Fibroblast of lung (primary cell): ENCODE measurements at regions not wholly inside any gene's neighbourhood (a gene's known extent, or its start where the extent isn't known, plus 50 kb on each side); places are given as distances from the start of the nearest gene placed in this dataset.

Source experiments
- DNase-seq, 2 donors: peaks; one replicate each; pipeline versions ENCODE4 v3.0.0 to v3.0.0-alpha.2; 2010; ENCODE audit warnings: low read depth in 2 of 2
- H2AFZ ChIP-seq: 2 replicates; pipeline ENCODE4 v1.5.1; 2012; ENCODE audit warnings: low read length, control low read depth, inconsistent platforms
- H3K27ac ChIP-seq: 2 replicates; pipeline ENCODE4 v1.5.1; 2011; ENCODE audit warnings: low read length, control low read depth; ENCODE audit not compliant: insufficient read depth
- H3K27me3 ChIP-seq: 2 replicates; pipeline ENCODE4 v1.5.1; 2011; ENCODE audit warnings: mild to moderate bottlenecking, low read length; ENCODE audit not compliant: control insufficient read depth, insufficient read depth
- H3K36me3 ChIP-seq: 2 replicates; pipeline ENCODE4 v1.5.1; 2011; ENCODE audit warnings: low read length; ENCODE audit not compliant: control insufficient read depth, insufficient read depth
- H3K4me1 ChIP-seq: 2 replicates; pipeline ENCODE4 v1.5.1; 2011; ENCODE audit warnings: low read length; ENCODE audit not compliant: control insufficient read depth, insufficient read depth; ENCODE audit errors: extremely low read depth
- H3K4me2 ChIP-seq: 2 replicates; pipeline ENCODE4 v1.5.1; 2011; ENCODE audit warnings: low read length, control low read depth; ENCODE audit not compliant: insufficient read depth; ENCODE audit errors: extremely low read depth
- H3K4me3 ChIP-seq, 4 experiments: fragments of 200-600 bp in 1 of 4; sonication (generic) in 1 of 4; replicated peaks in 1 of 4; 2 replicates each; pipeline ENCODE4 v1.5.1; 2011 to 2016; ENCODE audit warnings: low read length in 4 of 4, low read depth in 3 of 4, mild to moderate bottlenecking in 3 of 4, control low read depth in 2 of 4, inconsistent platforms in 1 of 4, mixed read lengths in 1 of 4; ENCODE audit not compliant: insufficient read depth in 1 of 4; ENCODE audit errors: control extremely low read depth in 1 of 4
- H3K79me2 ChIP-seq: 2 replicates; pipeline ENCODE4 v1.5.1; 2012; ENCODE audit warnings: mild to moderate bottlenecking, low read length, inconsistent platforms; ENCODE audit not compliant: control insufficient read depth, insufficient read depth
- H3K9ac ChIP-seq: 2 replicates; pipeline ENCODE4 v1.5.1; 2011; ENCODE audit warnings: mild to moderate bottlenecking, low read length, control low read depth; ENCODE audit not compliant: insufficient read depth
- H3K9me3 ChIP-seq: 2 replicates; pipeline ENCODE4 v1.5.1; 2012; ENCODE audit warnings: low read depth, low read length; ENCODE audit not compliant: control insufficient read depth, insufficient read depth
- H4K20me1 ChIP-seq: 2 replicates; pipeline ENCODE4 v1.5.1; 2011; ENCODE audit warnings: low read length; ENCODE audit not compliant: control insufficient read depth, insufficient read depth; ENCODE audit errors: extremely low read depth
- EZH2 ChIP-seq: IDR thresholded peaks from 2 replicates; pipeline ENCODE4 v1.5.1; 2012; ENCODE audit warnings: low read length, control low read depth, mild to moderate bottlenecking; ENCODE audit errors: missing control alignments
- TF ChIP-seq, protein P1 (sequence below), 2 donors: IDR thresholded peaks in 1 of 2; conservative IDR thresholded peaks in 1 of 2; 1 replicate in 1 of 2; 2 replicates in 1 of 2; pipeline ENCODE4 v1.5.1; 2011 to 2012; ENCODE audit warnings: low read length in 2 of 2, control low read depth in 1 of 2, inconsistent platforms in 1 of 2, low read depth in 1 of 2, mild to moderate bottlenecking in 1 of 2

DNA sequence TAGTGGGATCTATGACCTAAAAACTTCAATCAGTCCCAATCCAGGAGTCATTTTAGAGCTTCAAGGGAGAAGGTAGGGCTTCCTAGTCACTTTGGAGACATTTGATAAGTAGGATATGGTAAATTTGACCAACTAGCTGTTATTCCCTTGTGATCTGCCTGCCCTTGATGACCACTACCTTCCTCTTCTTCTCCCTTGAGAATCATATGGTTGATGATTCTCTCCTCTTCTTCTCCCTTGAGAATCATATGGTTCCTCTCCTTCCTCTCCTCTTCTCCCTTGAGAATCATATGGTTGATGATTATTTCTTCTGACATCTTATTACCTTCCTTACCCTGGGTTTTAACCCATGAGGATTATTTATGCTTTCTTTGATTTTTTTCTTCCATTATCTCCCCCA, 482.6 kb upstream of the TENM3 start:
- no peak for TF ChIP-seq EZH2
- TF ChIP-seq, protein P1, sequence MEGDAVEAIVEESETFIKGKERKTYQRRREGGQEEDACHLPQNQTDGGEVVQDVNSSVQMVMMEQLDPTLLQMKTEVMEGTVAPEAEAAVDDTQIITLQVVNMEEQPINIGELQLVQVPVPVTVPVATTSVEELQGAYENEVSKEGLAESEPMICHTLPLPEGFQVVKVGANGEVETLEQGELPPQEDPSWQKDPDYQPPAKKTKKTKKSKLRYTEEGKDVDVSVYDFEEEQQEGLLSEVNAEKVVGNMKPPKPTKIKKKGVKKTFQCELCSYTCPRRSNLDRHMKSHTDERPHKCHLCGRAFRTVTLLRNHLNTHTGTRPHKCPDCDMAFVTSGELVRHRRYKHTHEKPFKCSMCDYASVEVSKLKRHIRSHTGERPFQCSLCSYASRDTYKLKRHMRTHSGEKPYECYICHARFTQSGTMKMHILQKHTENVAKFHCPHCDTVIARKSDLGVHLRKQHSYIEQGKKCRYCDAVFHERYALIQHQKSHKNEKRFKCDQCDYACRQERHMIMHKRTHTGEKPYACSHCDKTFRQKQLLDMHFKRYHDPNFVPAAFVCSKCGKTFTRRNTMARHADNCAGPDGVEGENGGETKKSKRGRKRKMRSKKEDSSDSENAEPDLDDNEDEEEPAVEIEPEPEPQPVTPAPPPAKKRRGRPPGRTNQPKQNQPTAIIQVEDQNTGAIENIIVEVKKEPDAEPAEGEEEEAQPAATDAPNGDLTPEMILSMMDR (conservative IDR thresholded peaks at IDR 0.05 in 1 of 2, IDR thresholded peaks at IDR 0.05 in 1 of 2; ENCODE audit: low read depth in 1 of 2, low read length in 2 of 2): no peak
- no peak for DNase-seq
- no peaks in the 10 kb centered on the region for H3K36me3 ChIP-seq
- no peaks in the 10 kb centered on the region for H3K27me3 ChIP-seq
- no peak overlapping the region for H3K27ac ChIP-seq
- no peaks in the 10 kb centered on the region for H3K4me1 ChIP-seq
- no peak overlapping the region for H2AFZ ChIP-seq
- no peaks in the 10 kb centered on the region for H4K20me1 ChIP-seq
- no peaks in the 10 kb centered on the region for H3K79me2 ChIP-seq
- no peak overlapping the region for H3K9ac ChIP-seq
- no peak overlapping the region for H3K4me2 ChIP-seq
- no peaks in the 10 kb centered on the region for H3K9me3 ChIP-seq
- H3K4me3 ChIP-seq: no peak overlapping the region

DNA sequence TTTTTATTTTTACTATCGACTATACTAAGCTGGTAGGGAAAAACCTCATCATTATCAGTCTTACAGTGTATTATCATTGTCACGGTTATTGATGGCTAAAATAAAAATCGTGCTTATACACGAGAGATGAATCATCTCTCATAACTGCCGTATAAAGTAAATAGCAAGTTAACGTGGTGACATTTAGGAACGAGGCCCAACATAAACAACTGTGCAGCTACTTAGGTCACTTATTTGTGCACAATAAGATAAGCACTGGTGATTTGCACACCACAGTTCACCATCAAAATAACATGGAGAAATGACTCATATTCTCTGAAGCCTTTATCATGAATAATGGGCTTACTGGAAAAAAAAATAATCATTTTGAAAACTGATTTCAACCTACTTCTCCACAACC, 482.0 kb upstream of the TENM3 start:
- no peak overlapping the region for H3K27ac ChIP-seq
- no peak overlapping the region for H2AFZ ChIP-seq
- TF ChIP-seq, protein P1 (conservative IDR thresholded peaks at IDR 0.05 in 1 of 2, IDR thresholded peaks at IDR 0.05 in 1 of 2; ENCODE audit: low read depth in 1 of 2, low read length in 2 of 2): no peak
- no peak for TF ChIP-seq EZH2
- H3K4me2 ChIP-seq: no peak overlapping the region
- no peaks in the 10 kb centered on the region for H3K79me2 ChIP-seq
- H3K9me3 ChIP-seq: no peaks in the 10 kb centered on the region
- H3K36me3 ChIP-seq: no peaks in the 10 kb centered on the region
- no peak overlapping the region for H3K9ac ChIP-seq
- H4K20me1 ChIP-seq: no peaks in the 10 kb centered on the region
- H3K4me1 ChIP-seq: no peaks in the 10 kb centered on the region
- DNase-seq: peak; percentile 93
- H3K27me3 ChIP-seq: no peaks in the 10 kb centered on the region
- no peak overlapping the region for H3K4me3 ChIP-seq

DNA sequence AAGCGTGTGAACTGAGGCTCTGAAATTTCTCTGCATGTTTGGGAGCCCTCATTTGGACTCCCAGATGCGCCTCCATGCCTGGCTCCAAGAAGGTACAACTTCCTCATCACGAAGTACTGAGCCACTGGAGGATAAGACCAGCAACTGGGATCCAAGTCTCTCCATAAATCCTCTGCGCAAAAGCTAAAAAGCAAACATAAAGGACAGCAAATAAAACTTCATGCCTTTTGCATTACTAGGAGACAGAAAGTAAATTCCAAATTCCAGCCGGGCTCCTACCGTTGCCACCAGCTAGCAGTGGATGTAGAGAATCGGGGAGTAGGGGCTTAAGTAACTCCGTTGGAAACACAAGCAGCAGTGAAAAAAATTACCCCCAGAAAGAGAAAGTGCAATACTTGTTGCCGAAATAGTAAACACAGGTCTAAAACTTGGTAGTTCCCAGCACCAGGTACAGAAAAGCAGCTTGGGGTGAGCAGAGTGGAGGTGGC, 477.1 kb upstream of the TENM3 start:
- Histone ChIP-seq H3K9ac (no peak overlapping the region), H3K36me3 (no peaks in the 10 kb centered on the region), H4K20me1 (no peaks in the 10 kb centered on the region), H2AFZ (no peak overlapping the region), H3K27ac (no peak overlapping the region), H3K9me3 (no peaks in the 10 kb centered on the region), H3K27me3 (no peaks in the 10 kb centered on the region), H3K79me2 (no peaks in the 10 kb centered on the region), H3K4me1 (no peaks in the 10 kb centered on the region), H3K4me3 (no peak overlapping the region), H3K4me2 (no peak overlapping the region)
- no peak for TF ChIP-seq EZH2
- TF ChIP-seq, protein P1 (conservative IDR thresholded peaks at IDR 0.05 in 1 of 2, IDR thresholded peaks at IDR 0.05 in 1 of 2; ENCODE audit: low read depth in 1 of 2, low read length in 2 of 2): no peak
- DNase-seq: no peak
